ENCODE measurements at regions not wholly inside any gene's neighbourhood (a gene's known extent, or its start where the extent isn't known, plus 50 kb on each side); places are given as distances from the start of the nearest gene placed in this dataset.

DNA sequence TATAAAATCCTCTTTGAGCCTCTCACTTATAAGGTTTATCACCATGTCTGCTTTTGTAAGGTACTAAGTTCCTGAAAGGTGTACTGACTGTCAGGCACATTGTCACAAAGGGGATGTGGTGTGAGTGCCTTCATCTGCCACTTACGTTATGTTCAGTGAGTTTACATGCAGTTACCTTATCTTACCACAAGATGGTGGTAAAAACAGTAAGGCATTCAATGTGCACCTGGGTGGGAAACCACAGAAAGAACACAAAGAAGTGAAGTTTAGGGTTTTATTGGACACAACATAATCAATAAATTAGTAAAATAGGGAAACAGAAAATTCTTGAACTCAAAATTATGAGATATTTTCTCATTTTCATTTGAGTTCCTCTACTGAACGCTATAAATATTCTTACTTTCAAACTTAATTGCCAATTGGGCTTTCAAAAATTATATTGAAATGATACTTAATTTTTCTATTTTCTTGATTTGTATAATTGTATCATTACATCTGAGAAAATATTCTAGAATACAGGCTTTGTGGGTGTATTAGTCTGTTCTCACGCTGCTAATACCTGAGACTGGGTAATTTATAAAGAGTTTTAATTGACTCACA, 650.8 kb downstream of the PCDH7 start:
- Histone ChIP-seq H3K4me3 (ENCODE audit: insufficient read length, low read depth) (no peak overlapping the region), H3K27me3 (ENCODE audit: insufficient read depth, insufficient read length) (no peaks in the 10 kb centered on the region)

GRCh38 chr4:31374256-31374960, 654.2 kb downstream of the PCDH7 start:
- Histone ChIP-seq H3K36me3 (ENCODE audit: insufficient read depth, insufficient read length, low read length) (no peaks in the 10 kb centered on the region), H3K4me1 (ENCODE audit: insufficient read depth, insufficient read length) (no peaks in the 10 kb centered on the region), H3K4me3 (ENCODE audit: insufficient read length, low read depth) (no peak overlapping the region), H3K27me3 (ENCODE audit: insufficient read depth, insufficient read length) (no peaks in the 10 kb centered on the region), H3K9me3 (ENCODE audit: insufficient read depth, low read length) (no peaks in the 10 kb centered on the region), H3K9ac (ENCODE audit: insufficient read length, low read depth) (no peak overlapping the region)
- DNase-seq (ENCODE audit: low read depth, low spot score), result no peak
- no peak for TF ChIP-seq YY1 (IDR thresholded peaks at IDR 0.05; ENCODE audit: insufficient read depth, insufficient read length)
- TF ChIP-seq ZNF274 (IDR thresholded peaks at IDR 0.05; ENCODE audit: low read depth, low read length), result no peak
- no peak for TF ChIP-seq SUZ12 (IDR thresholded peaks at IDR 0.05; ENCODE audit: extremely low read depth, insufficient read depth, insufficient read length)

More for the DNA sequence above, 650.8 kb downstream of the PCDH7 start:
- Histone ChIP-seq H3K9me3 (ENCODE audit: insufficient read depth, low read length) (no peaks in the 10 kb centered on the region), H3K36me3 (ENCODE audit: insufficient read depth, insufficient read length, low read length) (no peaks in the 10 kb centered on the region), H3K9ac (ENCODE audit: insufficient read length, low read depth) (no peak overlapping the region), H3K4me1 (ENCODE audit: insufficient read depth, insufficient read length) (no peaks in the 10 kb centered on the region)
- peak; percentile 54 for DNase-seq (ENCODE audit: low read depth, low spot score)
- no peak for TF ChIP-seq SUZ12 (IDR thresholded peaks at IDR 0.05; ENCODE audit: extremely low read depth, insufficient read depth, insufficient read length)
- TF ChIP-seq ZNF274 (IDR thresholded peaks at IDR 0.05; ENCODE audit: low read depth, low read length), result no peak
- TF ChIP-seq YY1 (IDR thresholded peaks at IDR 0.05; ENCODE audit: insufficient read depth, insufficient read length), result no peak

- Histone ChIP-seq H3K36me3 (ENCODE audit: insufficient read depth, insufficient read length, low read length) (no peaks in the 10 kb centered on the region), H3K27me3 (ENCODE audit: insufficient read depth, insufficient read length) (no peaks in the 10 kb centered on the region), H3K9ac (ENCODE audit: insufficient read length, low read depth) (no peak overlapping the region), H3K4me3 (ENCODE audit: insufficient read length, low read depth) (no peak overlapping the region), H3K4me1 (ENCODE audit: insufficient read depth, insufficient read length) (no peaks in the 10 kb centered on the region), H3K9me3 (ENCODE audit: insufficient read depth, low read length) (no peaks in the 10 kb centered on the region)
- no peak for DNase-seq (ENCODE audit: low read depth, low spot score)
- TF ChIP-seq SUZ12 (IDR thresholded peaks at IDR 0.05; ENCODE audit: extremely low read depth, insufficient read depth, insufficient read length), result no peak
- TF ChIP-seq ZNF274 (IDR thresholded peaks at IDR 0.05; ENCODE audit: low read depth, low read length), result no peak
- no peak for TF ChIP-seq YY1 (IDR thresholded peaks at IDR 0.05; ENCODE audit: insufficient read depth, insufficient read length)
Measured at GRCh38 chr4:31375936-31376335, 655.8 kb downstream of the PCDH7 start.

DNA sequence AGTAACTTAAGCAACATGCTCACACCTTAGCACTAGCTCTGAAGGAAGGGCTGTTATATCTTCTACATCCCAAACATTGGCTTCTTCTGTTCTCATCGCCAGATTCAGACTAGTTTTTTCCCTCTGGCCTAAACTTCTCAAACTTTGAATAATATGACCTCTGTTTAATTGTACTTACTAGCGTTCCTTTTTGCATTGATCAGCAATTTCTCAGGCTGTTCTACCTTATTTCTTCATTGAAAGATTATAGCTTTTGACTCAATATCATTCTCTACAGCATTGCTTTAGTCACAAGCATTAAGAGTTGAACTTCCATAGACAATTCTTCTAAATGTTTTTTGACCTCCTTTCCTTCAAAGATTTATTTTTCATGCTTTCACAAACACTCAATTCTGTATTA, 659.2 kb downstream of the PCDH7 start:
- Histone ChIP-seq H3K9me3 (ENCODE audit: insufficient read depth, low read length) (no peaks in the 10 kb centered on the region), H3K4me1 (ENCODE audit: insufficient read depth, insufficient read length) (no peaks in the 10 kb centered on the region), H3K36me3 (ENCODE audit: insufficient read depth, insufficient read length, low read length) (no peaks in the 10 kb centered on the region), H3K9ac (ENCODE audit: insufficient read length, low read depth) (no peak overlapping the region), H3K4me3 (ENCODE audit: insufficient read length, low read depth) (no peak overlapping the region), H3K27me3 (ENCODE audit: insufficient read depth, insufficient read length) (no peaks in the 10 kb centered on the region)
- no peak for DNase-seq (ENCODE audit: low read depth, low spot score)
- TF ChIP-seq SUZ12 (IDR thresholded peaks at IDR 0.05; ENCODE audit: extremely low read depth, insufficient read depth, insufficient read length), result no peak
- no peak for TF ChIP-seq ZNF274 (IDR thresholded peaks at IDR 0.05; ENCODE audit: low read depth, low read length)
- TF ChIP-seq YY1 (IDR thresholded peaks at IDR 0.05; ENCODE audit: insufficient read depth, insufficient read length), result no peak

DNA sequence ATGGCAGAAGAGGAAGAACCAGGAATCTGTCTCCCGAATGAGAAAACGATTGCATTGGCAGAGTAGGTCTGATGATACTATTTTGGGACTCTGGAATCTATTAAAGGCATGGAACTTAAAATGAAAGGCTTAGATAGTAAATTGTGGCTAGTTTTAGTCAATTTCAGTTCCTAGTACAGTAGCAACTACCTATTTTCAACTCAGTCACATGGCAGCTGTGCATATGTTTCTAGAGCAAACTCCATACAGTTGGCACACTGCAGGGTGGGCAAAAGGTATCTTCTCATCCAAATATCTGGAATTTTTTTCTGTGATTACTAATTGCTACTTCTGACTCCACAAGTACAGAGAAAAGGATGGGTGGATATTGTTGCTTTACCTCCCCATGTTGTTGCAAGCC, 663.6 kb downstream of the PCDH7 start:
- DNase-seq (ENCODE audit: low read depth, low spot score), result no peak
- TF ChIP-seq ZNF274 (IDR thresholded peaks at IDR 0.05; ENCODE audit: low read depth, low read length) (no peak), YY1 (IDR thresholded peaks at IDR 0.05; ENCODE audit: insufficient read depth, insufficient read length) (no peak), SUZ12 (IDR thresholded peaks at IDR 0.05; ENCODE audit: extremely low read depth, insufficient read depth, insufficient read length) (no peak)
- H3K9me3 ChIP-seq (ENCODE audit: insufficient read depth, low read length), result no peaks in the 10 kb centered on the region
- H3K36me3 ChIP-seq (ENCODE audit: insufficient read depth, insufficient read length, low read length), result no peaks in the 10 kb centered on the region
- no peaks in the 10 kb centered on the region for H3K27me3 ChIP-seq (ENCODE audit: insufficient read depth, insufficient read length)
- H3K4me1 ChIP-seq (ENCODE audit: insufficient read depth, insufficient read length), result no peaks in the 10 kb centered on the region
- H3K4me3 ChIP-seq (ENCODE audit: insufficient read length, low read depth), result no peak overlapping the region
- no peak overlapping the region for H3K9ac ChIP-seq (ENCODE audit: insufficient read length, low read depth)

- H3K36me3 ChIP-seq (ENCODE audit: insufficient read depth, insufficient read length, low read length), result no peaks in the 10 kb centered on the region
- H3K4me3 ChIP-seq (ENCODE audit: insufficient read length, low read depth), result no peak overlapping the region
- H3K9ac ChIP-seq (ENCODE audit: insufficient read length, low read depth), result no peak overlapping the region
- H3K4me1 ChIP-seq (ENCODE audit: insufficient read depth, insufficient read length), result no peaks in the 10 kb centered on the region
- no peaks in the 10 kb centered on the region for H3K27me3 ChIP-seq (ENCODE audit: insufficient read depth, insufficient read length)
- DNase-seq (ENCODE audit: low read depth, low spot score), result no peak
- TF ChIP-seq YY1 (IDR thresholded peaks at IDR 0.05; ENCODE audit: insufficient read depth, insufficient read length), result no peak
- TF ChIP-seq SUZ12 (IDR thresholded peaks at IDR 0.05; ENCODE audit: extremely low read depth, insufficient read depth, insufficient read length), result no peak
- no peak for TF ChIP-seq ZNF274 (IDR thresholded peaks at IDR 0.05; ENCODE audit: low read depth, low read length)
- H3K9me3 ChIP-seq (ENCODE audit: insufficient read depth, low read length), result no peaks in the 10 kb centered on the region
Measured at GRCh38 chr4:31390849-31391248, 670.7 kb downstream of the PCDH7 start.

DNA sequence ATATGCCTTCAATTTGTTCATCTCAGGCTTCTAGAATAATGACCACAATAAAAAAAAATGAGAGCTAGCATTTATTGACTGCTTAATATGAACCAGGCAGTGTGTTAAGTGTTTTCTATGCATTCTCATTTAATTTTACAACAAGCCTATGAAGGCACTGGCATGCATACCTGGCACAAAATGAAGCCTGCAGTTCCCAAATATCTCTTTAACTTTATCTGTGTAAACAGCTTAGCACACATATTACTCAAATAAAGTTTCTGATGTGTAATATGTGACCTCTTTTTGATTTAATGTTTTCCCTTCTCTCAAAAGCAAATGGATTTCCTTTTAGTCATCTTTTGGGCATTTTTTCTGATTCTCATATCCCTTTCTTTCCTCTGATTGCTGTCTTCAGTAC, 671.8 kb downstream of the PCDH7 start:
- H3K9ac ChIP-seq (ENCODE audit: insufficient read length, low read depth), result no peak overlapping the region
- H3K27me3 ChIP-seq (ENCODE audit: insufficient read depth, insufficient read length), result no peaks in the 10 kb centered on the region
- no peaks in the 10 kb centered on the region for H3K36me3 ChIP-seq (ENCODE audit: insufficient read depth, insufficient read length, low read length)
- no peaks in the 10 kb centered on the region for H3K4me1 ChIP-seq (ENCODE audit: insufficient read depth, insufficient read length)
- no peak for DNase-seq (ENCODE audit: low read depth, low spot score)
- no peaks in the 10 kb centered on the region for H3K9me3 ChIP-seq (ENCODE audit: insufficient read depth, low read length)
- TF ChIP-seq ZNF274 (IDR thresholded peaks at IDR 0.05; ENCODE audit: low read depth, low read length) (no peak), YY1 (IDR thresholded peaks at IDR 0.05; ENCODE audit: insufficient read depth, insufficient read length) (no peak), SUZ12 (IDR thresholded peaks at IDR 0.05; ENCODE audit: extremely low read depth, insufficient read depth, insufficient read length) (no peak)
- no peak overlapping the region for H3K4me3 ChIP-seq (ENCODE audit: insufficient read length, low read depth)

All from NT2/D1 (cell line).